Upper lobe of right lung (tissue), 1 donor: ENCODE measurements at regions not wholly inside any gene's neighbourhood (a gene's known extent, or its start where the extent isn't known, plus 50 kb on each side); places are given as distances from the start of the nearest gene placed in this dataset.

Source experiments
- ATAC-seq: fragments of 200-7000 bp; cut with Tn5 transposase; one replicate; pipeline ENCODE4 v1.9.1; 2020; ENCODE audit warnings: mild to moderate bottlenecking, moderate library complexity
- DNase-seq: peaks from one replicate; pipeline ENCODE4 v3.0.0-alpha.2; 2020
- H3K27ac ChIP-seq: fragments of 200-600 bp; one replicate; pipeline ENCODE4 v1.8.0; 2022
- H3K27me3 ChIP-seq: fragments of 200-600 bp; one replicate; pipeline ENCODE4 v1.8.0; 2022; ENCODE audit warnings: mild to moderate bottlenecking
- H3K36me3 ChIP-seq: fragments of 200-600 bp; one replicate; pipeline ENCODE4 v1.8.0; 2022
- H3K4me1 ChIP-seq: fragments of 200-600 bp; one replicate; pipeline ENCODE4 v1.8.0; 2022
- H3K4me3 ChIP-seq: fragments of 200-600 bp; one replicate; pipeline ENCODE4 v1.8.0; 2022; ENCODE audit warnings: mild to moderate bottlenecking
- H3K9me3 ChIP-seq: fragments of 200-600 bp; one replicate; pipeline ENCODE4 v1.8.0; 2022
- CTCF ChIP-seq: fragments of 200-600 bp; IDR thresholded peaks from one replicate; pipeline ENCODE4 v1.8.0; 2022; ENCODE audit warnings: antibody characterized with exemption
- intact Hi-C: fragments of 100-400 bp; cut with DNase I; formaldehyde crosslinking; loops from one replicate; pipeline ENCODE4 v1.11.0; 2022
- donor health status: DM: no; HTN: yes; CAD: no; lungs with severe emphysema.

- ATAC-seq (no peak), DNase-seq (no peak)
- H3K4me3 ChIP-seq = no peak overlapping the region
- peak overlapping the region; percentile 76 for H3K27ac ChIP-seq
- peak; percentile 15 for TF ChIP-seq CTCF
- H3K4me1 ChIP-seq = peaks cover 4% of the 10 kb centered on the region
- no peaks in the 10 kb centered on the region for H3K27me3 ChIP-seq
- H3K36me3 ChIP-seq = no peaks in the 10 kb centered on the region
- intact Hi-C loops = no loop called here
- H3K9me3 ChIP-seq = no peaks in the 10 kb centered on the region
Observed at GRCh38 chr18:7369006-7369405, 138.1 kb downstream of the LRRC30 start.

- H3K4me1 ChIP-seq = peaks cover 4% of the 10 kb centered on the region
- no peaks in the 10 kb centered on the region for H3K27me3 ChIP-seq
- intact Hi-C loops = no loop called here
- H3K36me3 ChIP-seq = no peaks in the 10 kb centered on the region
- H3K4me3 ChIP-seq = no peak overlapping the region
- DNase-seq = no peak
- TF ChIP-seq CTCF = no peak
- peak; percentile 5 for ATAC-seq
- H3K27ac ChIP-seq = peak overlapping the region; percentile 76
- H3K9me3 ChIP-seq = no peaks in the 10 kb centered on the region
Observed at GRCh38 chr18:7370375-7370774, 139.5 kb downstream of the LRRC30 start.

- Histone ChIP-seq H3K4me3 (no peak overlapping the region), H3K27me3 (no peaks in the 10 kb centered on the region), H3K9me3 (no peaks in the 10 kb centered on the region), H3K27ac (peak overlapping the region; percentile 76), H3K4me1 (peaks cover 4% of the 10 kb centered on the region), H3K36me3 (no peaks in the 10 kb centered on the region)
- peak; percentile 83 for ATAC-seq
- no peak for DNase-seq
- no peak for TF ChIP-seq CTCF
- intact Hi-C loops = no loop called here
Observed at GRCh38 chr18:7370802-7371201, 139.9 kb downstream of the LRRC30 start.

GRCh38 chr18:7373441-7373840 is 142.6 kb downstream of the LRRC30 start:
- Histone ChIP-seq H3K9me3 (no peaks in the 10 kb centered on the region), H3K36me3 (no peaks in the 10 kb centered on the region), H3K4me1 (peaks cover 4% of the 10 kb centered on the region), H3K4me3 (no peak overlapping the region), H3K27me3 (no peaks in the 10 kb centered on the region), H3K27ac (no peak overlapping the region)
- ATAC-seq = no peak
- no peak for TF ChIP-seq CTCF
- no peak for DNase-seq
- intact Hi-C loops = no loop called here

GRCh38 chr18:7381307-7381706 is 150.4 kb downstream of the LRRC30 start:
- DNase-seq (no peak), ATAC-seq (no peak)
- Histone ChIP-seq H3K4me1 (no peaks in the 10 kb centered on the region), H3K27ac (no peak overlapping the region), H3K9me3 (no peaks in the 10 kb centered on the region), H3K36me3 (no peaks in the 10 kb centered on the region), H3K27me3 (no peaks in the 10 kb centered on the region), H3K4me3 (no peak overlapping the region)
- no peak for TF ChIP-seq CTCF
- intact Hi-C loops = no loop called here

- DNase-seq (no peak), ATAC-seq (no peak)
- TF ChIP-seq CTCF = no peak
- no peaks in the 10 kb centered on the region for H3K36me3 ChIP-seq
- no peaks in the 10 kb centered on the region for H3K4me1 ChIP-seq
- no peak overlapping the region for H3K4me3 ChIP-seq
- H3K27me3 ChIP-seq = no peaks in the 10 kb centered on the region
- intact Hi-C loops = no loop called here
- H3K27ac ChIP-seq = no peak overlapping the region
- no peaks in the 10 kb centered on the region for H3K9me3 ChIP-seq
Observed at GRCh38 chr18:7382328-7383001, 151.6 kb downstream of the LRRC30 start.
